Testis (tissue), 2 donors: ENCODE measurements at regions not wholly inside any gene's neighbourhood (a gene's known extent, or its start where the extent isn't known, plus 50 kb on each side); places are given as distances from the start of the nearest gene placed in this dataset.

Experiments used
- DNase-seq: peaks from one replicate; pipeline ENCODE4 v3.0.0-alpha.2; 2019
- H3K27ac ChIP-seq, 2 donors: fragments of 200-600 bp; sonication (generic); one replicate each; pipeline ENCODE4 v1.5.1; 2019
- H3K27me3 ChIP-seq: fragments of 200-600 bp; sonication (generic); one replicate; pipeline ENCODE4 v1.5.1; 2019
- H3K36me3 ChIP-seq: fragments of 200-600 bp; sonication (generic); one replicate; pipeline ENCODE4 v1.5.1; 2017; ENCODE audit warnings: low read depth; ENCODE audit errors: missing control alignments
- H3K4me1 ChIP-seq: fragments of 200-600 bp; sonication (generic); one replicate; pipeline ENCODE4 v1.5.1; 2019
- H3K4me3 ChIP-seq, 2 donors: fragments of 200-600 bp; sonication (generic); one replicate each; pipeline ENCODE4 v1.5.1; 2017 to 2019
- H3K9me3 ChIP-seq: fragments of 200-600 bp; sonication (generic); one replicate; pipeline ENCODE4 v1.5.1; 2017
- CTCF ChIP-seq, 3 experiments: fragments of 450-650 bp in 2 of 3; fragments of 200-600 bp in 1 of 3; sonication (generic) in 1 of 3; IDR thresholded peaks; one replicate each; pipeline ENCODE4 v1.5.1; 2016 to 2019; ENCODE audit warnings: antibody characterized with exemption in 3 of 3, mild to moderate bottlenecking in 2 of 3, moderate library complexity in 1 of 3
- POLR2A ChIP-seq: fragments of 450-650 bp; IDR thresholded peaks from one replicate; pipeline ENCODE4 v1.6.1; 2017; ENCODE audit warnings: antibody characterized with exemption, mild to moderate bottlenecking, moderate library complexity
- WGBS, 2 donors: methylation state at CpG; one replicate each; pipeline ENCODE4 v1.1.5; 2018; 5-methylcytosine and 5-hydroxymethylcytosine counted together
- intact Hi-C: fragments of 100-400 bp; cut with DNase I; formaldehyde crosslinking; loops from one replicate; pipeline ENCODE4 v1.15.1; 2023; ENCODE audit warnings: low total_unique reads

GRCh38 chr2:38470115-38470514, 93.0 kb upstream of the ATL2 start:
- WGBS, 2 donors, result 89 to 98% methylated on average over 3 of the region's 3 CpGs
- intact Hi-C loops, result no loop called here
- no peak for TF ChIP-seq CTCF (IDR thresholded peaks at IDR 0.05)
- TF ChIP-seq POLR2A, result no peak
- Histone ChIP-seq H3K9me3 (no peaks in the 10 kb centered on the region), H3K27me3 (no peaks in the 10 kb centered on the region), H3K27ac (peak overlapping the region in 1 of 2 donors; percentile 3), H3K4me1 (peaks cover 4% of the 10 kb centered on the region), H3K4me3 (no peak overlapping the region), H3K36me3 (no peaks in the 10 kb centered on the region)
- no peak for DNase-seq

- H3K27ac ChIP-seq, result peak overlapping the region in 1 of 2 donors; percentile 26
- no peak for DNase-seq
- H3K36me3 ChIP-seq, result no peaks in the 10 kb centered on the region
- intact Hi-C loops, result no loop called here
- no peaks in the 10 kb centered on the region for H3K9me3 ChIP-seq
- WGBS, 2 donors, result 63 to 64% methylated on average over 3 of the region's 3 CpGs
- TF ChIP-seq CTCF (IDR thresholded peaks at IDR 0.05) (no peak), POLR2A (no peak)
- H3K4me1 ChIP-seq, result peaks cover 4% of the 10 kb centered on the region
- no peak overlapping the region for H3K4me3 ChIP-seq
- H3K27me3 ChIP-seq, result no peaks in the 10 kb centered on the region
These were observed 90.8 kb upstream of the ATL2 start for GRCh38 chr2:38467768-38468455.

GRCh38 chr2:38466876-38467767, 90.0 kb upstream of the ATL2 start:
- WGBS, 2 donors, result 69 to 74% methylated on average over 11 of the region's 11 CpGs
- Histone ChIP-seq H3K4me1 (peaks cover 4% of the 10 kb centered on the region), H3K36me3 (no peaks in the 10 kb centered on the region), H3K27ac (peak overlapping the region in 1 of 2 donors; percentile 26), H3K9me3 (no peaks in the 10 kb centered on the region), H3K27me3 (no peaks in the 10 kb centered on the region), H3K4me3 (no peak overlapping the region)
- no peak for DNase-seq
- intact Hi-C loops, result no loop called here
- TF ChIP-seq CTCF (IDR thresholded peaks at IDR 0.05) (no peak), POLR2A (no peak)

GRCh38 chr2:38466409-38466808, 89.3 kb upstream of the ATL2 start:
- no peak for TF ChIP-seq CTCF (IDR thresholded peaks at IDR 0.05)
- TF ChIP-seq POLR2A, result no peak
- no peak overlapping the region for H3K4me3 ChIP-seq
- H3K27me3 ChIP-seq, result no peaks in the 10 kb centered on the region
- WGBS, 2 donors, result 81 to 90% methylated on average over 5 of the region's 5 CpGs
- intact Hi-C loops, result no loop called here
- no peaks in the 10 kb centered on the region for H3K36me3 ChIP-seq
- DNase-seq, result no peak
- no peaks in the 10 kb centered on the region for H3K9me3 ChIP-seq
- H3K4me1 ChIP-seq, result peaks cover 4% of the 10 kb centered on the region
- H3K27ac ChIP-seq, result peak overlapping the region in 1 of 2 donors; percentile 21
